Daoy (cell line): ENCODE measurements at regions not wholly inside any gene's neighbourhood (a gene's known extent, or its start where the extent isn't known, plus 50 kb on each side); places are given as distances from the start of the nearest gene placed in this dataset.
"Not testable (repeated sequence)": the region's sequence is repeated elsewhere in the genome, so short reads cannot be mapped to it uniquely, and the experiment has no call there.

ENCODE experiments used
- DNase-seq: peaks from one replicate; pipeline ENCODE4 v3.0.0-alpha.2; 2015; ENCODE audit warnings: low read depth

- DNase-seq, result no peak
Observed at GRCh38 chr4:122973465-122973864, 51.1 kb upstream of the NUDT6 start.

GRCh38 chr4:122976111-122976510 lies 53.7 kb upstream of the NUDT6 start:
- DNase-seq, result no peak

GRCh38 chr4:122977103-122977502 lies 54.7 kb upstream of the NUDT6 start:
- no peak for DNase-seq

GRCh38 chr4:122978109-122978508 lies 55.7 kb upstream of the NUDT6 start:
- DNase-seq, result no peak

- DNase-seq, result no peak
Observed at GRCh38 chr4:122978789-122979188, 56.4 kb upstream of the NUDT6 start.

GRCh38 chr4:122980860-122981259 lies 58.5 kb upstream of the NUDT6 start:
- no peak for DNase-seq

- DNase-seq, result no peak
Observed at GRCh38 chr4:122988696-122989095, 66.3 kb upstream of the NUDT6 start.

- DNase-seq, result no peak
Observed at GRCh38 chr4:122990891-122991290, 68.5 kb upstream of the NUDT6 start.

- no peak for DNase-seq
Observed at GRCh38 chr4:122992057-122992456, 69.7 kb upstream of the NUDT6 start.

- DNase-seq, result no peak
Observed at GRCh38 chr4:122992641-122993040, 70.2 kb upstream of the NUDT6 start.

GRCh38 chr4:122996350-122996749 lies 74.0 kb upstream of the NUDT6 start:
- DNase-seq, result no peak

GRCh38 chr4:122997463-122998101 lies 75.2 kb upstream of the NUDT6 start:
- no peak for DNase-seq

- DNase-seq, result not testable (repeated sequence)
Observed at GRCh38 chr4:123004079-123004478, 81.7 kb upstream of the NUDT6 start.

GRCh38 chr4:123005126-123005525 lies 82.7 kb upstream of the NUDT6 start:
- not testable (repeated sequence) for DNase-seq

GRCh38 chr4:123007679-123008078 lies 85.3 kb upstream of the NUDT6 start:
- DNase-seq, result no peak

GRCh38 chr4:123012416-123012815 lies 90.0 kb upstream of the NUDT6 start:
- not testable (repeated sequence) for DNase-seq

- DNase-seq, result no peak
Observed at GRCh38 chr4:123014038-123014437, 91.6 kb upstream of the NUDT6 start.

- DNase-seq, result no peak
Observed at GRCh38 chr4:123017078-123017477, 94.7 kb upstream of the NUDT6 start.

- DNase-seq, result peak; percentile 5
Observed at GRCh38 chr4:123017636-123018395, 95.4 kb upstream of the NUDT6 start.

- no peak for DNase-seq
Observed at GRCh38 chr4:123018396-123018775, 96.0 kb upstream of the NUDT6 start.

GRCh38 chr4:123020285-123020684 lies 97.9 kb upstream of the NUDT6 start:
- no peak for DNase-seq

- no peak for DNase-seq
Observed at GRCh38 chr4:123023647-123024046, 101.2 kb upstream of the NUDT6 start.

GRCh38 chr4:123024710-123025109 lies 102.3 kb upstream of the NUDT6 start:
- DNase-seq, result no peak

- no peak for DNase-seq
Observed at GRCh38 chr4:123025398-123025797, 103.0 kb upstream of the NUDT6 start.
